ENCODE measurements at regions not wholly inside any gene's neighbourhood (a gene's known extent, or its start where the extent isn't known, plus 50 kb on each side); places are given as distances from the start of the nearest gene placed in this dataset.

GRCh38 chr7:118054529-118054928 is 129.4 kb upstream of the LSM8 start:
- no peak for DNase-seq (ENCODE audit: low read depth in 1 of 2, low spot score in 2 of 2)
- H3K4me3 ChIP-seq: no peak overlapping the region

GRCh38 chr7:118055647-118056046 is 128.3 kb upstream of the LSM8 start:
- no peak for DNase-seq (ENCODE audit: low read depth in 1 of 2, low spot score in 2 of 2)
- Histone ChIP-seq H3K36me3 (no peaks in the 10 kb centered on the region), H3K9me3 (replicated peaks) (no peaks in the 10 kb centered on the region), H3K27ac (no peak overlapping the region), H3K4me1 (replicated peaks) (no peaks in the 10 kb centered on the region), H3K27me3 (replicated peaks) (no peaks in the 10 kb centered on the region), H3K4me3 (no peak overlapping the region)

More at GRCh38 chr7:118054529-118054928, 129.4 kb upstream of the LSM8 start:
- Histone ChIP-seq H3K27me3 (replicated peaks) (no peaks in the 10 kb centered on the region), H3K27ac (no peak overlapping the region), H3K4me1 (replicated peaks) (no peaks in the 10 kb centered on the region), H3K36me3 (no peaks in the 10 kb centered on the region), H3K9me3 (replicated peaks) (no peaks in the 10 kb centered on the region)

- Histone ChIP-seq H3K9me3 (replicated peaks) (no peaks in the 10 kb centered on the region), H3K27me3 (replicated peaks) (no peaks in the 10 kb centered on the region), H3K36me3 (no peaks in the 10 kb centered on the region), H3K4me3 (no peak overlapping the region), H3K27ac (no peak overlapping the region), H3K4me1 (replicated peaks) (no peaks in the 10 kb centered on the region)
- DNase-seq (ENCODE audit: low read depth in 1 of 2, low spot score in 2 of 2): no peak
Observed at GRCh38 chr7:118057404-118057803, 126.6 kb upstream of the LSM8 start.

- Histone ChIP-seq H3K27me3 (replicated peaks) (no peaks in the 10 kb centered on the region), H3K27ac (no peak overlapping the region), H3K4me1 (replicated peaks) (no peaks in the 10 kb centered on the region), H3K4me3 (no peak overlapping the region), H3K9me3 (replicated peaks) (no peaks in the 10 kb centered on the region), H3K36me3 (no peaks in the 10 kb centered on the region)
- no peak for DNase-seq (ENCODE audit: low read depth in 1 of 2, low spot score in 2 of 2)
Observed at GRCh38 chr7:118059209-118059608, 124.8 kb upstream of the LSM8 start.

- no peaks in the 10 kb centered on the region for H3K36me3 ChIP-seq
- no peak for DNase-seq (ENCODE audit: low read depth in 1 of 2, low spot score in 2 of 2)
- no peak overlapping the region for H3K27ac ChIP-seq
- H3K4me1 ChIP-seq (replicated peaks): no peaks in the 10 kb centered on the region
- H3K27me3 ChIP-seq (replicated peaks): no peaks in the 10 kb centered on the region
- H3K9me3 ChIP-seq (replicated peaks): no peaks in the 10 kb centered on the region
- H3K4me3 ChIP-seq: no peak overlapping the region
Observed at GRCh38 chr7:118060692-118061091, 123.3 kb upstream of the LSM8 start.

GRCh38 chr7:118061386-118061785 is 122.6 kb upstream of the LSM8 start:
- DNase-seq (ENCODE audit: low read depth in 1 of 2, low spot score in 2 of 2): no peak
- no peak overlapping the region for H3K27ac ChIP-seq
- no peaks in the 10 kb centered on the region for H3K27me3 ChIP-seq (replicated peaks)
- no peak overlapping the region for H3K4me3 ChIP-seq
- no peaks in the 10 kb centered on the region for H3K4me1 ChIP-seq (replicated peaks)
- H3K9me3 ChIP-seq (replicated peaks): no peaks in the 10 kb centered on the region
- H3K36me3 ChIP-seq: no peaks in the 10 kb centered on the region

GRCh38 chr7:118072893-118073674 is 110.9 kb upstream of the LSM8 start:
- Histone ChIP-seq H3K27me3 (replicated peaks) (no peaks in the 10 kb centered on the region), H3K27ac (no peak overlapping the region), H3K9me3 (replicated peaks) (no peaks in the 10 kb centered on the region), H3K4me1 (replicated peaks) (no peaks in the 10 kb centered on the region), H3K36me3 (no peaks in the 10 kb centered on the region), H3K4me3 (no peak overlapping the region)
- DNase-seq (ENCODE audit: low read depth in 1 of 2, low spot score in 2 of 2): no peak

- H3K27ac ChIP-seq: no peak overlapping the region
- no peaks in the 10 kb centered on the region for H3K27me3 ChIP-seq (replicated peaks)
- no peak overlapping the region for H3K4me3 ChIP-seq
- H3K36me3 ChIP-seq: no peaks in the 10 kb centered on the region
- peaks cover 13% of the 10 kb centered on the region for H3K4me1 ChIP-seq (replicated peaks)
- no peak for DNase-seq (ENCODE audit: low read depth in 1 of 2, low spot score in 2 of 2)
- H3K9me3 ChIP-seq (replicated peaks): no peaks in the 10 kb centered on the region
Observed at GRCh38 chr7:118075936-118076335, 108.0 kb upstream of the LSM8 start.

- DNase-seq (ENCODE audit: low read depth in 1 of 2, low spot score in 2 of 2): no peak
- Histone ChIP-seq H3K36me3 (no peaks in the 10 kb centered on the region), H3K9me3 (replicated peaks) (no peaks in the 10 kb centered on the region), H3K27me3 (replicated peaks) (no peaks in the 10 kb centered on the region), H3K4me1 (replicated peaks) (peaks cover 13% of the 10 kb centered on the region), H3K4me3 (no peak overlapping the region), H3K27ac (no peak overlapping the region)
Observed at GRCh38 chr7:118076564-118076963, 107.4 kb upstream of the LSM8 start.

GRCh38 chr7:118078015-118078414 is 105.9 kb upstream of the LSM8 start:
- Histone ChIP-seq H3K4me1 (replicated peaks) (peaks cover 13% of the 10 kb centered on the region), H3K9me3 (replicated peaks) (no peaks in the 10 kb centered on the region), H3K27me3 (replicated peaks) (no peaks in the 10 kb centered on the region), H3K27ac (no peak overlapping the region), H3K36me3 (no peaks in the 10 kb centered on the region), H3K4me3 (no peak overlapping the region)
- no peak for DNase-seq (ENCODE audit: low read depth in 1 of 2, low spot score in 2 of 2)

- Histone ChIP-seq H3K27me3 (replicated peaks) (no peaks in the 10 kb centered on the region), H3K27ac (no peak overlapping the region), H3K36me3 (no peaks in the 10 kb centered on the region), H3K9me3 (replicated peaks) (no peaks in the 10 kb centered on the region), H3K4me1 (replicated peaks) (peaks cover 13% of the 10 kb centered on the region), H3K4me3 (no peak overlapping the region)
- no peak for DNase-seq (ENCODE audit: low read depth in 1 of 2, low spot score in 2 of 2)
Observed at GRCh38 chr7:118079369-118079768, 104.6 kb upstream of the LSM8 start.

- Histone ChIP-seq H3K36me3 (no peaks in the 10 kb centered on the region), H3K9me3 (replicated peaks) (no peaks in the 10 kb centered on the region), H3K27ac (no peak overlapping the region), H3K4me1 (replicated peaks) (peaks cover 13% of the 10 kb centered on the region), H3K4me3 (no peak overlapping the region), H3K27me3 (replicated peaks) (no peaks in the 10 kb centered on the region)
- DNase-seq (ENCODE audit: low read depth in 1 of 2, low spot score in 2 of 2): peak; percentile 53 to 58
Observed at GRCh38 chr7:118080947-118081346, 103.0 kb upstream of the LSM8 start.

- no peaks in the 10 kb centered on the region for H3K9me3 ChIP-seq (replicated peaks)
- no peak overlapping the region for H3K27ac ChIP-seq
- DNase-seq (ENCODE audit: low read depth in 1 of 2, low spot score in 2 of 2): no peak
- H3K4me3 ChIP-seq: no peak overlapping the region
- no peaks in the 10 kb centered on the region for H3K36me3 ChIP-seq
- H3K4me1 ChIP-seq (replicated peaks): peaks cover 13% of the 10 kb centered on the region
- H3K27me3 ChIP-seq (replicated peaks): no peaks in the 10 kb centered on the region
Observed at GRCh38 chr7:118082506-118082905, 101.5 kb upstream of the LSM8 start.

- Histone ChIP-seq H3K9me3 (replicated peaks) (no peaks in the 10 kb centered on the region), H3K4me3 (no peak overlapping the region), H3K27ac (no peak overlapping the region), H3K4me1 (replicated peaks) (peaks cover 9% of the 10 kb centered on the region), H3K36me3 (no peaks in the 10 kb centered on the region), H3K27me3 (replicated peaks) (no peaks in the 10 kb centered on the region)
- no peak for DNase-seq (ENCODE audit: low read depth in 1 of 2, low spot score in 2 of 2)
Observed at GRCh38 chr7:118085000-118085399, 99.0 kb upstream of the LSM8 start.

GRCh38 chr7:118087126-118087525 is 96.8 kb upstream of the LSM8 start:
- H3K4me1 ChIP-seq (replicated peaks): no peaks in the 10 kb centered on the region
- no peak overlapping the region for H3K4me3 ChIP-seq
- H3K36me3 ChIP-seq: no peaks in the 10 kb centered on the region
- no peak for DNase-seq (ENCODE audit: low read depth in 1 of 2, low spot score in 2 of 2)
- no peaks in the 10 kb centered on the region for H3K27me3 ChIP-seq (replicated peaks)
- no peaks in the 10 kb centered on the region for H3K9me3 ChIP-seq (replicated peaks)
- H3K27ac ChIP-seq: no peak overlapping the region
